HG02938 (cell line): ENCODE measurements at regions not wholly inside any gene's neighbourhood (a gene's known extent, or its start where the extent isn't known, plus 50 kb on each side); places are given as distances from the start of the nearest gene placed in this dataset.

Experiments used
- ATAC-seq: cut with Tn5 transposase; IDR thresholded peaks from one replicate; pipeline ENCODE4 v1.9.1; 2021; ENCODE audit warnings: mild to moderate bottlenecking, moderate library complexity; ENCODE audit not compliant: unreplicated experiment

GRCh38 chr3:111465081-111465670, 76.8 kb upstream of the CD96 start:
- ATAC-seq, result no peak

DNA sequence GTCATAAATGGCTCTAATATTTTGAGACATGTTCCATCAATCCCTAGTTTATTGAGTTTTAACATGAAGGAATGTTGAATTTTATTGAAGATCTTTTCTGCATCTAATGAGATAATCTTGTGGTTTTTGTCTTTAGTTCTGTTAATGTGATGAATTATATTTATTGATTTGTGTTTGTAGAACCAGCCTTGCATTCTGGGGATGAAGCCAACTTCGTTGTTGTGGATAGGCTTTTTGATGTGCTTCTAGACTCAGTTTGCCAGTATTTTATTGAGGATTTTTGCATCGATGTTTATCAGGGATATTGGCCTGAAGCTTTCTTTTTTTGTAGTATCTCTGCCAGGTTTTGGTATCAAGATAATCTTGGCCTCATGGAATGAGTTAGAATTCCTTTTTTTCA, 72.0 kb upstream of the CD96 start:
- ATAC-seq, result no peak

GRCh38 chr3:111471831-111472230, 70.2 kb upstream of the CD96 start:
- no peak for ATAC-seq

GRCh38 chr3:111472556-111472955, 69.4 kb upstream of the CD96 start:
- ATAC-seq, result no peak

DNA sequence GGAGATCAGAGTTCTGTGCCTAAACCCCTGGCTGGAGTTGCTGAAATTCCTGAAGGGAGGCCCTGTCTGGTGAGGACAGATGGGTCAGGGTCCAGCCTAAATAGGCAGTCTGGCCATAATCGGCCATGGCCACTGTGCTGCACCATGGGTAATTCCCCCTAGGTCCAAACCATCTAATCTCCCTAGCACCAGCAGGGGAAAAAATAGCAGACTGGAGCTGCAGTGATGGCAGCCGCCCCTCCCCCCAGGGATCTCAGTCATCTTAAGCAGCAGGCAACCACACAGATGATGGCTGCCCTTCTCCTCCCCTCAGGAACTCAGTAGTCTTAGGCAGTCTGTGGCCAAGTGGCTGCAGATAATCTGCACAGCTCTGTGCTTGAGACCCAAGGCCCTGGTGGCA, 68.4 kb upstream of the CD96 start:
- no peak for ATAC-seq

DNA sequence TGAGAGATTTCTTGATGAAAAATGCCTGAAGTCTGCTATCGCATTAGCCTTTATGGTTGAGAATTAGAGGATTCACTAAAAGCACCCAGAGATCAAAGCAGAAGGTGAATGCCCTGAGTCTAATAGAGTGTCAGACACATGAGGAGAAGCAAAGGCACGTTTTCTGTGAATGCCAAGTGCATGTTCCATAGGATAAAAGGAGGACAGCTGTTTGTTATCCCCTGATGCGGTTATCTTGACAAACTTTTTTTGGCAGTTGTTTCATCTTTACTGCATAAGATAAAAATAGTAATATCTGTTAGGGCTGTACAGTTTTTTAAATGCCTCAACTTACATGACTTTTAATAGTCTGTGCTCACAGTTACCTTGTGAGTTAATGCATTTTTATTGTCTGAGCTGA, 65.3 kb upstream of the CD96 start:
- ATAC-seq, result no peak

- no peak for ATAC-seq
Observed at GRCh38 chr3:111480091-111480490, 61.9 kb upstream of the CD96 start.

DNA sequence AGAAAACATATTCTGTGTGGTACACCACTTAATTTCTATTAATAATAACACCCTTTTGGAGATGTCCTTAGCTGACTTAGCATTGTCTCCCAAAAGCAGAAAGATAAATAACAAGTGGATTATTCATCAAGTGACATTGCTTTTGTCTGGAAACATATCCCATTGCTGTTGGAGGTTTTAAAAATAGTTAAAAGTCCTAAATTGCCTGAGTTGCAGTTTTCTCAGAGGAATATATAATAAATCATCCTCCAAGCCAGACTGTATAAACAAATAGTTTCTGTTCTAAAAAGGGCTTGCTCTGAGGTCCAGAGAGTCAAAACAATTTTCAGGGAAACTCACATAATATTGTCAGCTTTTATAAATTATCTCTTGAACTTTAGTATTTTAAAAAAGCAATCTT, 60.4 kb upstream of the CD96 start:
- ATAC-seq, result no peak

GRCh38 chr3:111482574-111482973, 59.4 kb upstream of the CD96 start:
- ATAC-seq, result no peak

GRCh38 chr3:111485086-111485485, 56.9 kb upstream of the CD96 start:
- ATAC-seq, result no peak
